Activated CD4-positive, alpha-beta T cell treated with anti-CD3 and anti-CD28 coated beads, Interleukin-10, Interleukin-2, amounts not matched to agents 100 ng/mL and 50 ng/mL, durations not matched to agents 16 hours and 8 hours (primary cell): ENCODE measurements at regions not wholly inside any gene's neighbourhood (a gene's known extent, or its start where the extent isn't known, plus 50 kb on each side); places are given as distances from the start of the nearest gene placed in this dataset.

Experiments used
- DNase-seq: peaks from one replicate; pipeline ENCODE4 v3.0.0-alpha.2; 2020

DNA sequence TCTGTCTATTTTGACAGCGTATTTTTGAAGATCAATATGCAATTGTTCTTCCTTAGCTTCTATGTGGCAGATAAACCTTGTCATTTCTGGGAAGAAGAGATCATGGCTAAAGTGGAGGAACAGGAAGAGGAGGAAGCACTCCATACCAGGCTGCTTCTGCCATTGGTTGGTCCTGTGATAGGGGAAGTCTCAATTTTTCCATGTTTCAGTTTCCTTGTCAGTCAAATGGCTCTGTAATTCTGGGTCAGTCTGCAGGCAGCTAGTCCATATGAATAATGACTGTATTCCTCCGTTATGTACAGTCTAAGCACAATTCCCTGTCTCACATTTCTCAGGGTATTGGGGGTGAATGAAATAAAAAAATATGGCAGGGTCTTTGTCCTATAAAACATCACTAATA lies 277.6 kb upstream of the CXCR4 start:
- DNase-seq = no peak

DNA sequence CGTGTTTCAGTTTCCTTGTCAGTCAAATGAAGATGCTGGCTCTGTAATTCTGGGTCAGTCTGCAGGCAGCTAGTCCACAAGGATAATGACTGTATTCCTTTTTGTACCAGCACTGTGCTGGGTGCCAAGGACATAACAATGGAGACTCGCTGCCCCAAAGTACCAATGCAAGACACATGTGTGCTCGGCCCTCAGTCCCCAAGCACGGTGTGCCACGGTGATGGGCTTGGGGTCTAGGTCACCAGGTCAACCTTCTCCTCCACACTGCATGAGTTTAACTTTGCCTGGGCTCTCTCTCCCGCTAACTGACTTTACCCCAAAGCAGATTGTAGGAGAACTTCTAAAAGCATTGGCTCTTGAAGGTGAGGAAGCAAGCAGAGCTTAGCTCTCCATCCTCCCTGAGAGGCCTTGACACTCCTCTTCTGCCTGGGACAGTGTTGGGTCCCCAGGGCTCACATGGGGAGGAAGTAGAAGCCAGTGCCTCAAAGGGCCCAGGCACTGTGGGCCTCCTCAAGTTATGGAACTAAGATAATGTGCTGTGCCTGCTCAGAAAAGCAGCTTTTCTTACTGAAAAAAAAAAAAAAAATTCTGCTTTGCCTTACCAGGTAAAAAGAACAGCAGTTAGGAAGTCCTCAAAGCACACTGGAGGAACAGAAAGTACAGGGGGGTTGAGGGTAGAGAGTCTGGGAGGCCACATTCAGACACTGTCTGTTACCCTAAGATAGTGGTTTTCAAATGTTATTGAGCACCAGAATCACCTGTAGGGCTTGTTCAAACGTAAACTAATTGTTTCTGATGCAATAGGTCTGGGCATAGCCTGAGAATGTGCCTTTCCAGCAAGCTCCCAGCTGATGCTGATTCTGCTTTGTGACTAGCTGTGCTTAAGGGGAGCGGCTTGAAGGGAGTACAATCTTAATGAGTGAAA lies 276.4 kb upstream of the CXCR4 start:
- DNase-seq = no peak

- no peak for DNase-seq
Observed at GRCh38 chr2:136393514-136393913, 275.6 kb upstream of the CXCR4 start.

DNA sequence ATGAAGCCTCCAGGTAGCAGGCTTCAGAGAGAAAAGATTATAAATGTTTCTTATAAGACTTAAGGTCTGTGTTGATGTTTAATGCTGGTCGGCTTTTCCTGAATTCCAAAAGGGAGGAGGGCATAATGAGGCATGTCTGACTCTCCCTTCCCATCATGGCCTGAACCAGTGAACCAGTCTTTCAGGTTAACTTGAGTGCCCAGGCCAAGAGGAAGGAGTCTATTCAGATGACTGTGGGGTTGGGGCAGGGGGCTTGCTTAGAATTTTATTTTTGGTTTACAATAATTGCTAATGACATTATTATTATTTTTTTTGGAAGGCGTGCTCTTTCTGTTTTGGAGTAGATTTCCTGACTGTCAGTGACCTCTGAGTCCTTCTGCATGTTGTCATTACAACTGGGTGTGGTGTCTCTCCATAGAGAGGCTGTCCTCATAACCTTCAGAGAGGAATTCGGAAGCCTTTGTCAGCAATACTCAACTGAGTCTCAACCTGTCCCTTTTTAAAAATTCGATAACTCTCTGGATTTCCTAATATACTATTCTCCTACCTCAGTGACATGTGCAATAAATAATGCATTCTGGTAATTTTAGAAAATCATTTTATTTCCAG lies 275.1 kb upstream of the CXCR4 start:
- DNase-seq = no peak

DNA sequence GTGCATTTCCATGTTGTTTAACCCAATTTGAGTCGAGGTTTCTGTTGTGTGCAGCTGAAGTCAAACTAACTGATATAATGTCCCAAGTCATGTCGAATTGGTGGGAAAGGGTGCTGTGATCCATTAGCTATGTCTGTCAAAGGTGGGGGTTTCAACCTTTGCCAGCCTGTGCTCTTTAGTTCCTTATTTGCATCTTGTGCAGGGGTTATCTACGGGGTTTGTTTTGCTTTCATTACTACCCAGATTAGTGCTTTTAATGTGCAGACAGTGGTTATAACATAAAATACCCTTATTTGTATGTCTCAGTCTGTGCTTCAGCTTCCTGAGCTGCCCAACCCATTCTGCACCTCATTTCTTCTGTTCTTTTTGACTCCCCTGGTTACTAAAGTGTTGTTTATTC lies 271.9 kb upstream of the CXCR4 start:
- DNase-seq = no peak

DNA sequence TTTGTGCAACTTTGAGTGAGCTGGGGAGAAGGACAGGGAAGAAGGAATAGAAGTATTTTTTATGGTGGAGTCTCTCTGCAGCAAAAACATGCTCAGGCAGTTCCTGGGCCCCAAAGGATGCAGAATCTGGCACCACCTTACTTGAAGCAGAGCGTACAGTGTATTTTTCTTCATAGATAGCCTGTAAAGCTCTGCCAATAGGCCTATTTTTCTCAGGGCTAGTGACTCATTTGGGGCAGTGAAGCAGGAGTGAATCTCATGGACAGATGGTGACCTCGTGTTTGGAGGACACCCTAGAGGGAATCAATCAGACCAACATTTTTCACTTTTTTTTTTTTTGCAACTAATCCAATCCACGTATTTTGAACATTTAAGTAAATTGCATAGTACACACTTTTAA lies 268.1 kb upstream of the CXCR4 start:
- no peak for DNase-seq

GRCh38 chr2:136384531-136385303 lies 266.8 kb upstream of the CXCR4 start:
- peak; percentile 77 for DNase-seq

- DNase-seq = no peak
Observed at GRCh38 chr2:136383167-136383566, 265.2 kb upstream of the CXCR4 start.

- peak; percentile 97 for DNase-seq
Observed at GRCh38 chr2:136381722-136382633, 264.0 kb upstream of the CXCR4 start.

- DNase-seq = no peak
Observed at GRCh38 chr2:136381245-136381644, 263.3 kb upstream of the CXCR4 start.

- peak; percentile 86 for DNase-seq
Observed at GRCh38 chr2:136378712-136379595, 261.0 kb upstream of the CXCR4 start.

DNA sequence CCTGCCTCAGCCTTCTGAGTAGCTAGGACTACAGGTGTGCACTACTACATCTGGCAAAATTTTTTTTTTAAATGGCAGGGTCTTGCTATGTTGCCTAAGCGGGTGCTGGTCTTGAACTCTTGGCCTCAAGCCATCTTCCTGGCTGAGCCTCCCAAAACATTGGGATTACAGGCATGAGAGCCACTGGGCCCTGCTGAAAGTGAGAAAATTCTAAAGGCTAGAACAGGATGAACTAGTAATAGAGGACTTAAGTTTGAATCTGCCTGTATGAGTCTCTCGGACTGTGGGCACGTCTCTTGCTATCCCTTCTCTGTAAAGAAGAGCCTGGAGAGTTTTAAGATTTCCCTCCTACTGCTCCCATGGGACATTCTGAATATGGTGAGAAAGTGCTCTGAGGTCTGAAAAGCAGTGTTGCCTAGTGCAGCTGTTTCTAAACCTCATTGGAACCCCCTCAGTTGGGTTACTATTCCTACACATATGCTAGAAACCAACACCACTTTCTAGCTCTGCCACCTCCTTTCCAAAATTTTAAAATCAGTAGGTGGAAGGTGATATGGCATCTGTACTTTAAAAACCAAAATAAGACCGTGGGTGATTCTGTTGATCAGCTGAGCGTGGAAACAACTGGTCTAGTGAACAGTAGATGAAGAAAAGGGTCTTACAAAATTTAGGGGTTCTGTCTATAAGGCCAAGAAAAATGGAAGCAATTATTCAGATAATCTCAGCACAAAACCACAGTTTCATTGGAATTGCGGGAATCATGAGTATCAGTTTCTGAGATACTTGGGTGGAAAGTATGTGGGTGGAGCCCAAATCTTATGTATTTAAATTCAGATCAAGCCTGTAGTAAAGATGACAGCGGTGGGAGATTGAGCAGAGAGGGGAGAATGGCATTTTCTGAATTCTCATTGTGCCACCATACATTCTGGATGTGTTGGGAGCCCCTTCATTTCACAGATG lies 259.8 kb upstream of the CXCR4 start:
- no peak for DNase-seq

- DNase-seq = peak; percentile 39
Observed at GRCh38 chr2:136376798-136377211, 258.9 kb upstream of the CXCR4 start.

- DNase-seq = no peak
Observed at GRCh38 chr2:136376211-136376610, 258.3 kb upstream of the CXCR4 start.

DNA sequence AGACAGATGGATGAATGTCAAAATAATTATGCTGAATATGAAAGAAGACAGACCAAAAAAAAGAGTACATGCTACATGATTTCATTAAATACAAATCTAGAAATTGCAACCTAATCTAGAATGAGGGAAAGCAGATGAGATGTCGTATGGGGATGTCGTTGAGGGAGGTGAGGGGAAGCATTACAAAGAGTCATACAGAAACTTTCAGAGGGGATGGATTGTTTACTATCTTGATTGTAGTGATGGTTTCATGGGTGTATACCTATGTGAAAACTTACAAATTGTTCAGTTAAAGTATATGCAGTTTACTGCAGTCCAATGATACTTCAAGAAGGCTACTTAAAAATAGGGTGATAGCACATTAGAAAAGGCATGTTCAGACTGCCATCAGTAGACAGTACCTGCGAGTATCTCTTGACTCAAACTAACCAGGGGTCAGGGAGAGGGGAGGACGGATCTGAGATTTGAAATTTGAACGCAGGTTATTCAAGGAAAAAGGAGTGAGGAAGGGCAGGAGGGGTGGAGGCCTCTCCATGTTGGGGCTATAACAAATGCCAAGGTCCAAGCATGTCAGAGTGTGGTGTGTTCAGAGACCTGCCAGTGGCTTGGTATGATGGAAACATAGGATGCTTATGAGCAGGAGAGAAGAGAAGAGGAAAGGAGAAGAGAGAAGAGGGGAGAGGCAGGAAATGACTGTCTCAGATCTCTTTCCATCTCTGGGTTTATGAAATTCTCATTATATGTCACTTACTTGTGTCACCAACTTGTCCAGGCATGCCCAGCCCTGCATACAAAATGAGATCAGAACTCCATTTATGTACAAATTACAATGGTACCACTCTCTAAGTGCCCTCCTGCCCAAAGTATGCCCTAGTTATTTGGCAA lies 257.3 kb upstream of the CXCR4 start:
- DNase-seq = peak; percentile 82

- no peak for DNase-seq
Observed at GRCh38 chr2:136373841-136374240, 255.9 kb upstream of the CXCR4 start.

- no peak for DNase-seq
Observed at GRCh38 chr2:136373029-136373428, 255.1 kb upstream of the CXCR4 start.

DNA sequence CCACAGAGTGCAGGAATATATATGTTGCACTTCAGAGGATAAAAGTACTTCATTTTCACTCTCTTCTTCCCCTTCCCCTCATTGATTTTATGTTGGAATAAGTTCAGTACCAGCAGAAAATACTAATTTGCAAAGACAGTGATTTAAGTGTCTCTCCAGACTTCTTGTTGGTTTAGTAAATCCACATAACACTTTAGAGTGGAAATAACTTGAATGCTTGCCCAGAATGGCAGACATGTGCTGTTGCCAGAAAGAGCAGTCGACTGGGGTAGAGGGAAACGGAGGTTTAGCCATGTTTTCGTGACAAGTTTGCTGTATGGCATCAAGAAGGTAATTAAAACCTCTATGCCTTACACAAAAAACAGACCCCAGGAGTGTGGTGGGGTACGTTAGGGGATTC lies 246.0 kb upstream of the CXCR4 start:
- DNase-seq = no peak

DNA sequence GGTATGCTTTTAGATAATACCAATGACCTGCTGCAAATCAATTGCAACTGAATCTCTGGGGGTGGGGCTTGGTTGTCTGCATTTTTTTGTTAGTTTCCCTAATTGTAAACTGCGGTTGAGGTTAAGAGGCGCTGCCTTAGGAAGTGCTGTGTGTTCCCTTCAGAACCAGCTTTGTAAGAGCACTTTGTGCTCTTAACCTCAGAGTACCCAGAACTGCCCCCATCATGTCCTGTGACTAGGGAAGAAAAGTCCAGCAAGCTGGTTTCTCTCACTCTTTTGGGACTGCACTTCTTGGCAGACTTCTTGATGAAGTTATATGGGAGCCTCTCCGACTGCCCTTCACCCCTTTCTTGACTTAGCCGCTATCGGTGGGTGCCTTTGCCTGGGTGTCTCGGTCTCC lies 245.5 kb upstream of the CXCR4 start:
- no peak for DNase-seq
